SU-DHL-6 (cell line): ENCODE measurements at regions not wholly inside any gene's neighbourhood (a gene's known extent, or its start where the extent isn't known, plus 50 kb on each side); places are given as distances from the start of the nearest gene placed in this dataset.

Experiments used
- CTCF ChIP-seq: fragments of 200-600 bp; sonication (generic); IDR thresholded peaks from one replicate; pipeline ENCODE4 v1.5.1; 2017; ENCODE audit warnings: antibody characterized with exemption, mild to moderate bottlenecking, low read length, moderate library complexity; ENCODE audit not compliant: insufficient read depth, poor library complexity, severe bottlenecking
- EZH2phosphoT487 ChIP-seq: fragments of 200-600 bp; sonication (generic), shearing (Covaris generic); conservative IDR thresholded peaks from 2 replicates; pipeline ENCODE4 v1.6.1; 2018; ENCODE audit warnings: mild to moderate bottlenecking, antibody characterized with exemption, low read length, moderate library complexity, mixed read lengths

GRCh38 chr7:114823290-114823689 lies 98.6 kb upstream of the MDFIC start:
- TF ChIP-seq CTCF (no peak), EZH2phosphoT487 (no peak)
